ENCODE measurements at regions not wholly inside any gene's neighbourhood (a gene's known extent, or its start where the extent isn't known, plus 50 kb on each side); places are given as distances from the start of the nearest gene placed in this dataset.

DNA sequence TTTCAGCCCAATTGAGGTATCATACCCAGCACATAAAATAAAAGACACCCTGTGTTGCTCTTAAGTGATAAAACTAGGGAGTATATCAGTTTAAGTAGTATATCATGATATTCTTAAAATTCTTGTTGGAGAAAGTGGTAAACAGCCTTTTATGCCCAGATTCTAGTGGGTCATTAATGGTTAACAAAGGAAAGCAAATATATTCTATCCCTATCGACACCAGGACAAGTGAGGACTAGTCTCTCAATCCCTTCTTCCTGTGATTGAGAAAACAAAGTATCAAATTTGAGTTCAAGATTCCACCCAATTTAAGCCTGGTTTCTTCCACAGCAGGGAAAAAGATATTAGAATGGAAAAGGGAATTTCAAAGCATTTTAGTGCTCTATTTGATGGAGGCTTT lies 142.4 kb upstream of the IL12A start:
- CTCF ChIA-PET (ENCODE audit: unreplicated experiment): no interaction called here
- no TSS peak for BruUV-seq (replicated peaks)
- Histone ChIP-seq H3K4me2 (ENCODE audit: low read length) (no peak overlapping the region), H4K20me1 (ENCODE audit: insufficient read depth, low read length) (no peaks in the 10 kb centered on the region), H3K4me3 (ENCODE audit: low read depth, low read length, poor library complexity, severe bottlenecking) (no peak overlapping the region), H3K27ac (ENCODE audit: low read depth, low read length, poor library complexity, severe bottlenecking) (no peak overlapping the region), H3K36me3 (ENCODE audit: insufficient read depth, low read length) (no peaks in the 10 kb centered on the region), H2AFZ (ENCODE audit: low read length) (no peak overlapping the region), H3K79me2 (ENCODE audit: insufficient read depth, low read depth, low read length) (no peaks in the 10 kb centered on the region), H3K4me1 (ENCODE audit: insufficient read depth, low read length, poor library complexity, severe bottlenecking) (no peaks in the 10 kb centered on the region), H3K9me3 (ENCODE audit: low read length) (no peaks in the 10 kb centered on the region), H3K9me2 (ENCODE audit: insufficient read depth, low read length) (no peaks in the 10 kb centered on the region)
- intact Hi-C loops (cut with micrococcal nuclease; ENCODE audit: unreplicated experiment): no loop called here
- DNase-seq (ENCODE audit: low spot score): no peak
- POLR2A ChIA-PET: interaction anchor here (1.3 kb wide), 1 partner anchor 10 kb away, joined by 3 read pairs; no protein-coding TSS in a partner anchor
- TF ChIP-seq, protein P1, sequence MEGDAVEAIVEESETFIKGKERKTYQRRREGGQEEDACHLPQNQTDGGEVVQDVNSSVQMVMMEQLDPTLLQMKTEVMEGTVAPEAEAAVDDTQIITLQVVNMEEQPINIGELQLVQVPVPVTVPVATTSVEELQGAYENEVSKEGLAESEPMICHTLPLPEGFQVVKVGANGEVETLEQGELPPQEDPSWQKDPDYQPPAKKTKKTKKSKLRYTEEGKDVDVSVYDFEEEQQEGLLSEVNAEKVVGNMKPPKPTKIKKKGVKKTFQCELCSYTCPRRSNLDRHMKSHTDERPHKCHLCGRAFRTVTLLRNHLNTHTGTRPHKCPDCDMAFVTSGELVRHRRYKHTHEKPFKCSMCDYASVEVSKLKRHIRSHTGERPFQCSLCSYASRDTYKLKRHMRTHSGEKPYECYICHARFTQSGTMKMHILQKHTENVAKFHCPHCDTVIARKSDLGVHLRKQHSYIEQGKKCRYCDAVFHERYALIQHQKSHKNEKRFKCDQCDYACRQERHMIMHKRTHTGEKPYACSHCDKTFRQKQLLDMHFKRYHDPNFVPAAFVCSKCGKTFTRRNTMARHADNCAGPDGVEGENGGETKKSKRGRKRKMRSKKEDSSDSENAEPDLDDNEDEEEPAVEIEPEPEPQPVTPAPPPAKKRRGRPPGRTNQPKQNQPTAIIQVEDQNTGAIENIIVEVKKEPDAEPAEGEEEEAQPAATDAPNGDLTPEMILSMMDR (conservative IDR thresholded peaks at IDR 0.05; ENCODE audit: low read length): no peak
- no peak for TF ChIP-seq EZH2phosphoT487 (IDR thresholded peaks at IDR 0.05; ENCODE audit: borderline replicate concordance, low read depth, low read length)

DNA sequence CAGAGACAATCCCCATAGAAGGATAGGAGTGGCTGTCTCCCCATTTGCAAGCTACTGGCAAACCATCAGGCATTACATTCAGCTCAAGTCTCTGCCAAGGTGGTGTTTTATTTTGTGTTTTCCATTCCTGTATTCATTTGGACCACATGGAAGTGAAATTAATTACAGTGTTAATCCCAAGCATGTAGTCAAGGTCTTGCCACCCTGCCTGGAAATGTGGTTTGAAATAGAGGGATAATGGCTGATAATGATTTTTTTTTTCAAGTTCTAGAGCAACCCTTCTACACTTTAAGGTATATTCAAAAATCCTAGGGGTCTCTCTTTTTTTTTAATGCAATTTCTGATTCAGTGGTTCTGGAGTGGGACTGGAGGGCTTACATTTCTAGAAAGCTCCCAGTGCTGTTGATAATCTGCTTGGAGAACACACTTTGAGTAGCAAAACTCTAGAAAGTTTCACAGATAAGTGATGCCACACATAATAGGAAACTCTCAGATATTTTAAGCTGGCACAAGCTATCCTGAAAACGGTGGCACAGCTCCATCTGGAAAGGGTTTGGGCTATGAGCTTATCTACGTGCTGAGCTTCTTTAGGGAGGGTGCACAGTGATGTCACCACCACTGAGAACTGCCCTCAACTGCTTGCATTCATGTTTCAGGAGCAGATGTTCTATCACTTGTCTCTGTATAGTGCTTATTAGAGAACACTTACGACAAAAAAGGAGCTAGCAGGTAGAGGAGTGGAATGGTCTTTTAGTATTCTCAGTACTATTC lies 140.1 kb upstream of the IL12A start:
- no peaks in the 10 kb centered on the region for H3K9me3 ChIP-seq (ENCODE audit: low read length)
- no TSS peak for BruUV-seq (replicated peaks)
- H3K36me3 ChIP-seq (ENCODE audit: insufficient read depth, low read length): no peaks in the 10 kb centered on the region
- TF ChIP-seq, protein P1 (conservative IDR thresholded peaks at IDR 0.05; ENCODE audit: low read length): no peak
- no peak for TF ChIP-seq EZH2phosphoT487 (IDR thresholded peaks at IDR 0.05; ENCODE audit: borderline replicate concordance, low read depth, low read length)
- no peaks in the 10 kb centered on the region for H3K79me2 ChIP-seq (ENCODE audit: insufficient read depth, low read depth, low read length)
- no peak overlapping the region for H3K4me2 ChIP-seq (ENCODE audit: low read length)
- no peak overlapping the region for H3K27ac ChIP-seq (ENCODE audit: low read depth, low read length, poor library complexity, severe bottlenecking)
- H3K4me1 ChIP-seq (ENCODE audit: insufficient read depth, low read length, poor library complexity, severe bottlenecking): no peaks in the 10 kb centered on the region
- intact Hi-C loops (cut with micrococcal nuclease; ENCODE audit: unreplicated experiment): no loop called here
- no peak overlapping the region for H3K4me3 ChIP-seq (ENCODE audit: low read depth, low read length, poor library complexity, severe bottlenecking)
- ChIA-PET CTCF (ENCODE audit: unreplicated experiment) (interaction anchor here (1.4 kb wide), 1 partner anchor 14 kb away, joined by 3 read pairs; no protein-coding TSS in a partner anchor), POLR2A (interaction anchor here (0.7 kb wide), 1 partner anchor 64 kb away, joined by 3 read pairs; no protein-coding TSS in a partner anchor)
- DNase-seq (ENCODE audit: low spot score): no peak
- H4K20me1 ChIP-seq (ENCODE audit: insufficient read depth, low read length): no peaks in the 10 kb centered on the region
- no peak overlapping the region for H2AFZ ChIP-seq (ENCODE audit: low read length)
- H3K9me2 ChIP-seq (ENCODE audit: insufficient read depth, low read length): no peaks in the 10 kb centered on the region

DNA sequence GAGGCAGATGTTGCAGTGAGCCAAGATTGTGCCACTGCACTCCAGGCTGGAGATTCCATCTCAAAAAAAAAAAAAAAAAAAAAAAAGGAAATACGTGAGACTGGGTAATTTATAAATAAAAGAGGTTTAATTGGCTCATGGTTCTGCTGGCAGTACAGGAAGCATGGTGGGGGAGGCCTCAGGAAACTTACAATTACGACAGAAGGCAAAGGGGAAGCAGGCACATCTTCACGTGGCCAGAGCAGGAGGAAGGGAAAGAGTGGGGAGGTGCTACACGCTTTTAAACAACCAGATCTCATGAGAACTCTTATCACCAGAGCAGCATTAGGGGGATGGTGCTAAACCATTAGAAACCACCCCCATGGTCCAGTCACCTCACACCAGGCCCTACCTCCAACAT lies 138.2 kb upstream of the IL12A start:
- no TSS peak for BruUV-seq (replicated peaks)
- intact Hi-C loops (cut with micrococcal nuclease; ENCODE audit: unreplicated experiment): no loop called here

More for the DNA sequence above, 138.2 kb upstream of the IL12A start:
- Histone ChIP-seq H4K20me1 (ENCODE audit: insufficient read depth, low read length) (no peaks in the 10 kb centered on the region), H3K9me3 (ENCODE audit: low read length) (no peaks in the 10 kb centered on the region), H3K36me3 (ENCODE audit: insufficient read depth, low read length) (no peaks in the 10 kb centered on the region), H3K4me3 (ENCODE audit: low read depth, low read length, poor library complexity, severe bottlenecking) (no peak overlapping the region), H3K9me2 (ENCODE audit: insufficient read depth, low read length) (no peaks in the 10 kb centered on the region), H3K4me1 (ENCODE audit: insufficient read depth, low read length, poor library complexity, severe bottlenecking) (no peaks in the 10 kb centered on the region), H3K4me2 (ENCODE audit: low read length) (no peak overlapping the region), H3K79me2 (ENCODE audit: insufficient read depth, low read depth, low read length) (no peaks in the 10 kb centered on the region), H2AFZ (ENCODE audit: low read length) (no peak overlapping the region), H3K27ac (ENCODE audit: low read depth, low read length, poor library complexity, severe bottlenecking) (no peak overlapping the region)
- no peak for DNase-seq (ENCODE audit: low spot score)
- CTCF ChIA-PET (ENCODE audit: unreplicated experiment): no interaction called here
- POLR2A ChIA-PET: no interaction called here
- TF ChIP-seq, protein P1 (conservative IDR thresholded peaks at IDR 0.05; ENCODE audit: low read length): no peak
- no peak for TF ChIP-seq EZH2phosphoT487 (IDR thresholded peaks at IDR 0.05; ENCODE audit: borderline replicate concordance, low read depth, low read length)

Measured in OCI-LY7 (cell line).